ENCODE measurements at regions not wholly inside any gene's neighbourhood (a gene's known extent, or its start where the extent isn't known, plus 50 kb on each side); places are given as distances from the start of the nearest gene placed in this dataset.

- TF ChIP-seq EZH2phosphoT487 (IDR thresholded peaks at IDR 0.05; ENCODE audit: insufficient read depth, low read depth) (no peak), EZH2 (IDR thresholded peaks at IDR 0.05; ENCODE audit: insufficient read depth, poor library complexity, severe bottlenecking) (no peak)
These were observed 125.0 kb downstream of the GJA1 start for GRCh38 chr6:121560476-121560875.
